ENCODE measurements at regions not wholly inside any gene's neighbourhood (a gene's known extent, or its start where the extent isn't known, plus 50 kb on each side); places are given as distances from the start of the nearest gene placed in this dataset.

DNA sequence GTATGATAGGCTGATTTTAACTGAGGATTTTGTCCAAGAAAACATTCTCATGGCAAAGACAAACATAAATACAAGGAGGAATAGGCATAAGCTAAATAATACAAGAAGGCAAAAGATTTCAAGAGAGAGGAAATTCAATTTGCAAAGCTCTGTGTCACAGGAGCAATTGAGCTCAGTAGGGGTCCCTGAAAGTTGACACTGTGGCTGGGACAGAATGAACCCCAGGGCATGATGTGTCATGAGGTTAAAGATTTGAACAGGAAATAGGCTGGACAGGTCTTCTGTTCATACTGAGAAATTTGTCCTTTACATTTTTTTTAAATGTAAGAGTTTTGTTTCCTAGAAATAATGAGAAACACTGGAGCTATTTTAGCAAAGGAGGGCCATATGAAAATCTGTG lies 555.4 kb upstream of the NEGR1 start:
- ATAC-seq (no peak), DNase-seq (ENCODE audit: low read depth in 1 of 2, low spot score in 1 of 2) (no peak), FAIRE-seq (no peak)
- Histone ChIP-seq H3K27ac (no peak overlapping the region), H3K9me3 (no peaks in the 10 kb centered on the region), H3K4me1 (no peaks in the 10 kb centered on the region), H3K4me3 (no peak overlapping the region), H3K4me2 (no peak overlapping the region)
- POLR2A ChIA-PET = no interaction called here
- TF ChIP-seq RCOR1 (IDR thresholded peaks at IDR 0.05; ENCODE audit: low read depth, low read length) (no peak), CBX8 (IDR thresholded peaks at IDR 0.05) (no peak), CBX2 (IDR thresholded peaks at IDR 0.05; ENCODE audit: borderline replicate concordance, low read depth) (no peak), HOXA7 (CRISPR knock-in tag; IDR thresholded peaks at IDR 0.05) (no peak), ESRRA (IDR thresholded peaks at IDR 0.05; ENCODE audit: borderline replicate concordance, low read length) (no peak), FOSL2 (IDR thresholded peaks at IDR 0.05) (no peak), FOSL2 (CRISPR knock-in tag; IDR thresholded peaks at IDR 0.05) (no peak), EP300 (IDR thresholded peaks at IDR 0.05) (no peak), KDM5A (IDR thresholded peaks at IDR 0.05) (no peak), CHD4 (IDR thresholded peaks at IDR 0.05; ENCODE audit: borderline replicate concordance) (no peak)
- TF ChIP-seq, protein P1, sequence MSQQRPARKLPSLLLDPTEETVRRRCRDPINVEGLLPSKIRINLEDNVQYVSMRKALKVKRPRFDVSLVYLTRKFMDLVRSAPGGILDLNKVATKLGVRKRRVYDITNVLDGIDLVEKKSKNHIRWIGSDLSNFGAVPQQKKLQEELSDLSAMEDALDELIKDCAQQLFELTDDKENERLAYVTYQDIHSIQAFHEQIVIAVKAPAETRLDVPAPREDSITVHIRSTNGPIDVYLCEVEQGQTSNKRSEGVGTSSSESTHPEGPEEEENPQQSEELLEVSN (IDR thresholded peaks at IDR 0.05; ENCODE audit: borderline replicate concordance, low read depth) = no peak
- CTCF ChIA-PET = no interaction called here

GRCh38 chr1:72830606-72831390 lies 548.5 kb upstream of the NEGR1 start:
- Histone ChIP-seq H3K4me2 (no peak overlapping the region), H3K27ac (no peak overlapping the region), H3K4me3 (no peak overlapping the region), H3K4me1 (no peaks in the 10 kb centered on the region), H3K9me3 (no peaks in the 10 kb centered on the region)
- FAIRE-seq (no peak), ATAC-seq (no peak), DNase-seq (ENCODE audit: low read depth in 1 of 2, low spot score in 1 of 2) (no peak)
- ChIA-PET POLR2A (no interaction called here), CTCF (no interaction called here)
- TF ChIP-seq TFCP2L1 (CRISPR knock-in tag; IDR thresholded peaks at IDR 0.05) = no peak
- no peak for TF ChIP-seq CBX2 (IDR thresholded peaks at IDR 0.05; ENCODE audit: borderline replicate concordance, low read depth)
- no peak for TF ChIP-seq EHF (CRISPR knock-in tag; IDR thresholded peaks at IDR 0.05)
- TF ChIP-seq HOXA7 (CRISPR knock-in tag; IDR thresholded peaks at IDR 0.05) = no peak
- 17% methylated on average over 3 of the region's 5 CpGs for WGBS (ENCODE audit: missing lambda C conversion rate)

- DNase-seq (ENCODE audit: low read depth in 1 of 2, low spot score in 1 of 2) = no peak
- no peak overlapping the region for H3K4me3 ChIP-seq
- ATAC-seq = no peak
- H3K9me3 ChIP-seq = no peaks in the 10 kb centered on the region
- no peak for TF ChIP-seq HDAC2 (IDR thresholded peaks at IDR 0.05)
- no peak for TF ChIP-seq NPAS2 (CRISPR knock-in tag; IDR thresholded peaks at IDR 0.05; ENCODE audit: borderline replicate concordance)
- TF ChIP-seq, protein P2, sequence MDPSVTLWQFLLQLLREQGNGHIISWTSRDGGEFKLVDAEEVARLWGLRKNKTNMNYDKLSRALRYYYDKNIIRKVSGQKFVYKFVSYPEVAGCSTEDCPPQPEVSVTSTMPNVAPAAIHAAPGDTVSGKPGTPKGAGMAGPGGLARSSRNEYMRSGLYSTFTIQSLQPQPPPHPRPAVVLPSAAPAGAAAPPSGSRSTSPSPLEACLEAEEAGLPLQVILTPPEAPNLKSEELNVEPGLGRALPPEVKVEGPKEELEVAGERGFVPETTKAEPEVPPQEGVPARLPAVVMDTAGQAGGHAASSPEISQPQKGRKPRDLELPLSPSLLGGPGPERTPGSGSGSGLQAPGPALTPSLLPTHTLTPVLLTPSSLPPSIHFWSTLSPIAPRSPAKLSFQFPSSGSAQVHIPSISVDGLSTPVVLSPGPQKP (IDR thresholded peaks at IDR 0.05; ENCODE audit: low read depth, low read length) = no peak
- TF ChIP-seq RNF2 (IDR thresholded peaks at IDR 0.05; ENCODE audit: borderline replicate concordance, low read depth) = no peak
- TF ChIP-seq EHMT2 (IDR thresholded peaks at IDR 0.05; ENCODE audit: low read depth) = no peak
- TF ChIP-seq ZFP36 (IDR thresholded peaks at IDR 0.05; ENCODE audit: borderline replicate concordance, partially characterized antibody) = no peak
- TF ChIP-seq TP53 (CRISPR knock-in tag; IDR thresholded peaks at IDR 0.05) = no peak
- TF ChIP-seq EHF (CRISPR knock-in tag; IDR thresholded peaks at IDR 0.05) = no peak
- no peak for TF ChIP-seq PHF8 (IDR thresholded peaks at IDR 0.05; ENCODE audit: borderline replicate concordance, low read depth)
- TF ChIP-seq RARB (CRISPR knock-in tag; IDR thresholded peaks at IDR 0.05) = no peak
- no peak for TF ChIP-seq HOXB13 (CRISPR knock-in tag; IDR thresholded peaks at IDR 0.05; ENCODE audit: low read depth)
- TF ChIP-seq SMC3 (IDR thresholded peaks at IDR 0.05) = no peak
- TF ChIP-seq, protein P3, sequence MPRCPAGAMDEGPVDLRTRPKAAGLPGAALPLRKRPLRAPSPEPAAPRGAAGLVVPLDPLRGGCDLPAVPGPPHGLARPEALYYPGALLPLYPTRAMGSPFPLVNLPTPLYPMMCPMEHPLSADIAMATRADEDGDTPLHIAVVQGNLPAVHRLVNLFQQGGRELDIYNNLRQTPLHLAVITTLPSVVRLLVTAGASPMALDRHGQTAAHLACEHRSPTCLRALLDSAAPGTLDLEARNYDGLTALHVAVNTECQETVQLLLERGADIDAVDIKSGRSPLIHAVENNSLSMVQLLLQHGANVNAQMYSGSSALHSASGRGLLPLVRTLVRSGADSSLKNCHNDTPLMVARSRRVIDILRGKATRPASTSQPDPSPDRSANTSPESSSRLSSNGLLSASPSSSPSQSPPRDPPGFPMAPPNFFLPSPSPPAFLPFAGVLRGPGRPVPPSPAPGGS (IDR thresholded peaks at IDR 0.05) = no peak
- TF ChIP-seq REST (IDR thresholded peaks at IDR 0.05) = no peak
- no peak for TF ChIP-seq MAZ (IDR thresholded peaks at IDR 0.05; ENCODE audit: borderline replicate concordance, low read depth, low read length)
- POLR2A ChIA-PET = no interaction called here
- no peaks in the 10 kb centered on the region for H3K4me1 ChIP-seq
- CTCF ChIA-PET = no interaction called here
- H3K27ac ChIP-seq = no peak overlapping the region
- no peak for FAIRE-seq
- no peak overlapping the region for H3K4me2 ChIP-seq
Observed at GRCh38 chr1:72827278-72827677, 544.9 kb upstream of the NEGR1 start.
